NCI-H1417 (cell line): ENCODE measurements at regions not wholly inside any gene's neighbourhood (a gene's known extent, or its start where the extent isn't known, plus 50 kb on each side); places are given as distances from the start of the nearest gene placed in this dataset.

Experiments
- DNase-seq, 3 experiments: peaks; one replicate each; lab custom pipeline; 2025; lab: John Stamatoyannopoulos, UW

DNA sequence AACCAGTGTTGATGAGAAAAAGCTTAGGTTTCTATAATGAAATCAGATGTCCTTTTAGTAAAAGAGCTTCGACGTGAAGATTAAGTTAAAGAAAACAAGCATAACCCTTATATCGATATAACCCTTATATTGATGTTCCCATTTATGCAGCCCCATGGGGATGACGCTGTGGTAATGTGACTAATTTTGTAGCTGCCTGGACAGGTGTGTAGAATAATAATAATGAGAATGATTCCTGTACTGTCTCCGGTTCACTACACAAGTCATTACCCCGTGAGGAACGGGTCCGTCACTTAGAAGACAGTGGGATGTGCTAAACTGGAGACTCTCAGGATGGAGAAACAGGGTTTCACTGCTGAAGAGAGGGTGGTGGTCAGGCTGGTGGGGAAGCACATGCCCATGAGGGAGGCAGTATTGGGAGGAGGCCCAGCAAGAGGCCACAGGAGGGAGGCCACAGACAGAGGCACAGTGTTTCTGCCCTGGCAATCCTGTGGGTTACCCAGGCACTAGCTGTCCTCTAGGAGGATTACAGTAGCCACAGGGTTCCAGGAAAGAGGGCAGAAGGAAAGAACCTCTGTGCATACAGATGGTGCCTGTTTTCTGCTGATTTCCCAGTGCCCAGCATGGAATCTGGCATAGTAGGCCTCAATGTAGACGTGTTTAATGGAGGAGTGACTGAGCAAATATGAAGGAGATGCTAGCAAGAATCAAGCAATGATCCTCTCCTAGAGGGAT is 191.1 kb upstream of the TSC22D2 start:
- DNase-seq, result peak in 1 of 3 experiments; percentile 75

DNA sequence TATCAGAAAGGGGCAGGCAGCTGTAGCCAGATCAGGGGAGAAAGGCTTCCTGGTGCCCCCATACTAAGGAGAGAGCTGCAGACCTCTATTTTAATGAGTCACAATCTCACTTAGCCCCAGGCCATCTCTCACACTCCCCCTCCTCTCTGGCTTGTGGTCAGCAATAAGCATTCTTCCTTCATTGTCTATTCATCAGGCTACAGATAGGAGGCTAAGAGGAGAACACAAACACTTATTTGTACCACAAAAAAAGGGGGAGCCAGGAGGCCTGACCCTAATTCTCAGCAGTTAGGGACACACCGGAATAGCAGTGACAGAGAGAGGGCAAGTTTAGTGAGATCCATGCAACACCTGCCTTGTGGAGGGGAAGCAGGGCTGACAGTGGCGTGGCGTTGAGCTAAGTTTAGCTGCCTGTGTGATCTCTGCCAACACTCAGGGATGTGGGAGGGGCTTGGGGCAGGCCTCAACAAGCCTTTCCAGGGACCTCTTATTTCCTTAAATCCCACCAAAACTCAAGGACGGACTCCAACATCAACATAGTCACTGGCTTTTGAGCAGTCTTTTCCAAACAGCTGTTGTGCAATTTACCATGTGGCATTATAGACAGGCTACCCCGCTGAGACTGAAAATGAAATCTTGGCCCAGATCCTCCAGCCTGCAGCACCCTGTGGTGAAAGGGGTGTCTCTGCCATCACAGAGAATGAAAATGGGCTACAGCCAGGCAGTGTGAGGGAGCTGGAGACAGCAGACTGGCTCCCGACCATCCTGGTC is 191.9 kb upstream of the TSC22D2 start:
- DNase-seq, result peak; percentile 81 to 99 (median 95)

DNA sequence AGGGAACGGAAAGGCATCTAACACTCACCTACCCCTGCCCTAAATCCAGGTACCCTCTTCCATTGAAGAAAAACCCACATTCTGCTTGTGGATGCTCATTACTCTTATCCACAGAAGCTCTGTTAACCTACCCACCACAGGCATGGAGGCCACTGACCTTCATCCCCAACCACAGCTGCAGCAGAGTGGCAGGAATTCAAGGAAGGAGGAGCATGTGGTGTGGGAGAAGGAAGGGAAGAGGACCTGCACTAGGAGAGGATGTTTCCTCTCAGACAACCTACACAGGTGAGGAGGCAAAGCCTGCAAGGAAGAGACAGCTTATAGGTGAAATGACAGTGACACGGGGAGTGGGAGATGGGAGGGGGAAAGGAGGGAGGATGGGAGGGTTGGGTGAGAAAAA is 192.5 kb upstream of the TSC22D2 start:
- DNase-seq, result no peak

GRCh38 chr3:150213577-150213976 is 194.5 kb upstream of the TSC22D2 start:
- no peak for DNase-seq

DNA sequence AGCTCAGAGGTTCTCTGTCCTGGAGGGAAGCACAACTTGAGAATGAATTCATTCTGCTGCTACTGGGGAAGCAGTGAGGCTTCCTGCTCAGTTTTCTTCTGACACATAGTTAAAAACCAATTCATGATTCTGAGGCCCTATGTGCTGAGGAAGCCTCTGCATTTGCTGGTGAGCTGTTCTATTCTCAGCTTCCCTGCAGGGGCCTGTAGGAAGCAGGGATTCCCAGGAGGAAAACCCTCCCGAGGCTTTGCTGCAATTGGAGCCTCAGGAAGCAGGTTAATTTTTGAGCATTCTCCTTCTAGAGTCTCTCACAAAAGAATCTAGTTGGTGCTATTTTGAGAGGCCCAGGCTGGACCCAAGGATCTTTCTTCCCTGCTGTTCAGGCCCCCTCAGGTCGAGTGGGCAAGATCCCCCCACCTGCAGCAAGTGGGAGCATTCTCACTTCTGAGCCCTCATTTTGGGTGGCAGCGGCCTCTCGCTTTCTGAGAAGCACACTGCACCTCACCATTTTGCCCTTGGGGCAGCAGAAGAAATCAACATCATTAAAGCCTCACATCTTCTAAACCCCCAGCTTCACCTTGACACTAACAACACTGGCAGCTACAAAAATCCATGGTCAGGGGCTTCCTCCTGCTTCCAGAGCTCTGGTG is 197.5 kb upstream of the TSC22D2 start:
- DNase-seq, result no peak

- peak in 1 of 3 experiments; percentile 33 for DNase-seq
Measured at GRCh38 chr3:150203273-150203672, 204.8 kb upstream of the TSC22D2 start.

DNA sequence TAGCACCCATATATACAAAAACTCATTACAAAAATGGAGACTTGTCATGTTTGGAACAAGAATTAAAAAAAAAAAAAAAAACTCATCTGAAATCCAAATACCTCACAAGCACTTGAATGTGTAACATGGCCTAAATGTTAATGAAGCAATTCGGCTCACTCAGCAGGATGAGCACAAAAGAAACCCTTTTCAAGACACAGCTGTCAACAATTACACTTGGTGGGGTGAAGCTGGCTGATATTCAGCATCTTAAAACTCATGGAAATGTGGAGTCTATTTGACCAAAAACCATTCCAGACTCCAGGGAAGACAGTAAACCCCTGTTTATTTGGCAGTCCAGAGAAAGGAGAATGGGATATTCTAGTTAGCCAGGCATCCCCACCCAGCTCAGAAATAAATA is 205.4 kb upstream of the TSC22D2 start:
- peak in 2 of 3 experiments; percentile 12 to 56 for DNase-seq

GRCh38 chr3:150194957-150195356 is 213.1 kb upstream of the TSC22D2 start:
- no peak for DNase-seq

GRCh38 chr3:150194513-150194912 is 213.6 kb upstream of the TSC22D2 start:
- no peak for DNase-seq

DNA sequence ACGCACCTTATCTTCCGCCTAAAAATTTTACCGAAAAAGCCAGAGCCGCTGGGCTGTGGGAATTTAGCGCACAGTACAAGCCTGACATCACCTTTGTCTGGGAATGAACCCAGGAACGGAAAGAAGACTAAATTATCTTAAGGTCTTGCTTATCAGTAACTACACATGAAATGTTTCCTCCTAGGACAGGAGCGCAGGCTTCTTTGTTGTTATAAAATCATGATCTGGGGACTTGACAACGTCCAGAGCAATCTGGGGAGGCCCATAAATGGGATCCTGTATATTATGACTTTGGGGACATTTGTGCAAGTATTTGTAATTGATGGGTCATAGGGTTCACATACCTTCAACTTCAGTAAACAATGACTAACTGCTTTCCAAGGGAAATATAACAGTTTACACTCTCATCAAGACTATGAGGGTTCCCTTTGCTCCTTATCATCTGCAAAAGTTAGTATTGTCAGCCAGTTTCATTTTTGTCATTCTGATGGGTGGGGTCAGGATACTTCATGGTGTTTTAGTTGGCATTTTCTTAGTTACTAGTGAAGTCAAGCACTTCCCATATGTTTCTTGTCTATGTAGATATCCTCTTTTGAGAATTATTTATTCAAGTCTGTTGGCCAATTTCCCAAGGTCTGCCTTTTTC is 213.9 kb upstream of the PFN2 start:
- peak in 1 of 3 experiments; percentile 44 for DNase-seq

- DNase-seq, result peak; percentile 83 to 94 (median 84)
Measured at GRCh38 chr3:150183678-150184425, 213.2 kb upstream of the PFN2 start.

DNA sequence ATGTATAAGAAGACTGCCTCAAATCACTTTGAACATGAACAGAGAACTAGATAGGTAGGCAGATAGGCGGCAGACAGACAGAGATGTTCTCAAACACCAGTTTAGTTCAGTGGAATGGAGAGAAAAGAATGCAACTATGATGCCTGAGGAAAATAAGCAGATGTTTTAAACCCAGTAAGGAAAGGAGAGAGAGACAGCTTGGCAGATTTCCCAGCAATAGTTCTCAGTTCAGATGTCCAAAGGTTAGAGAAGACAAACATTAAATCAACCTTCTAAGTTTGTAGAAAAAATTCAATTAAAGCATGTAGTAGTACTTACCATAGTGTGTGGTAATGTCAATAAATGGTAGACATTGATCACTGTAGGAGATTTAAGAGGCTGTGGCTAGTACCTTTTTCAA is 209.6 kb upstream of the PFN2 start:
- no peak for DNase-seq

DNA sequence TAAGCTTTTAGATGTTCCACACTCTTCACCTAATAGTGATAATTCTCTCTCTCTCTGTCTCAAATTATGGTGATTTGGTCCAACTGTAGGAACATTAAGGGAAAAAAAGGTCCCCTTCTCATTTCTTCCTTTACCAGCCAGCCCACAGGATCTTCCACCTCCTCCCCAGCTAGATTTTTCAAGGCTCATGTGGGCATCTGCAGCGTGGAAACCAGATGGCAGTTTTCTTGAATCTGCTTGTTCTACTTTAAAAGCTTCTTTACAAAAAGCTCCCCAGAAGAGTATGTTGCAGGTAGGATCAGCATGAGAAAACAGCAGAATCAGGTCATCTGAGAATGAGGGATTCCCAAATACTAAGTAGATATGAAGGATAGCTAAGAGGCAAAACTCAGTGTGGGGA is 208.6 kb upstream of the PFN2 start:
- no peak for DNase-seq

GRCh38 chr3:150177673-150178381 is 207.1 kb upstream of the PFN2 start:
- DNase-seq, result no peak

GRCh38 chr3:150174179-150174578 is 203.5 kb upstream of the PFN2 start:
- no peak for DNase-seq

GRCh38 chr3:150172356-150172755 is 201.7 kb upstream of the PFN2 start:
- no peak for DNase-seq

DNA sequence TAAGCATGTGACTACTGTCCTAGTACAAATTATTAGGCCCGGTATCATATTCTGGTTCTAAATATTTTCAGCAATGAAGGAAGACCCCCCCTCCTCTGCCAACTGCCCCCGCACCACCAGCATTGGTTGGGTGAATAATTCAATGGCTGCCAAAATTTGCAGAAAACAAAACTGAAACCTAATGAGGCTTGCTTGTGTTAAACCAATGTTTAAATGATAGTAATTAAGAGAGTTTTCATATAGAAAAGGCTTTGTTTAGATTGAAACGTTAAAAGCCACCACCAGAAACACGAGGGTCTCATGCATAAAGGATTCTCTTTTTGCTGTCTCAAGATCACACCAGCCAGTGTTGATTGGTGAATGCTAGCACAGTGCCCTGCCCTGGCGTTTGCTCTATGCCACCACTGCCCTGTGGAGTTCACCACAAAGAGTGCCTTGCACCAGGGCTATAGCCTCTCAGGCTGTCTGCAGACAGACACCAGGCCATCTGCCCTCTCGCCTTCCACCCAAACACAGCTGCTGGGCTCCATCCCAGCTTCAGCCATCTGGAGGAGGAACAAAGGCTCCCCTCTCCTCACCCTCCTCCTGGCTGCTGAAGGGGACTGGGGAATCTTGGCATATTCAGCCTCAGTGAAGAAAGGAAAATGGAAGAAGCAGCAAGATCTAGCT is 200.3 kb upstream of the PFN2 start:
- DNase-seq, result no peak

GRCh38 chr3:150169330-150169940 is 198.7 kb upstream of the PFN2 start:
- DNase-seq, result peak in 1 of 3 experiments; percentile 37

GRCh38 chr3:150168698-150169097 is 198.0 kb upstream of the PFN2 start:
- DNase-seq, result no peak
